OCI-LY3 (cell line): ENCODE measurements at regions not wholly inside any gene's neighbourhood (a gene's known extent, or its start where the extent isn't known, plus 50 kb on each side); places are given as distances from the start of the nearest gene placed in this dataset.
A peak's percentile ranks its signal among the peaks of the same experiment; 100 is the strongest.

Experiments
- H2AFZ ChIP-seq: fragments of 200-600, 300-600 bp; shearing (Covaris generic); 2 replicates; pipeline ENCODE4 v1.6.0; 2014; ENCODE audit warnings: antibody characterized with exemption, low read depth, low read length
- H3K27ac ChIP-seq: fragments of 200-600, 300-600 bp; sonication (generic); 2 replicates; pipeline ENCODE4 v1.5.1; 2014; ENCODE audit warnings: mild to moderate bottlenecking, low read length, moderate library complexity, mixed read lengths
- H3K27me3 ChIP-seq: fragments of 200-600, 300-600 bp; sonication (generic); 2 replicates; pipeline ENCODE4 v1.6.1; 2014; ENCODE audit warnings: low read depth, low read length, mixed read lengths
- H3K36me3 ChIP-seq: fragments of 200-600, 300-600 bp; sonication (generic); replicated peaks from 2 replicates; pipeline ENCODE3; 2014; ENCODE audit warnings: low read depth, low read length, mixed read lengths
- H3K4me1 ChIP-seq: fragments of 300-600, 200-600 bp; sonication (generic); 2 replicates; pipeline ENCODE4 v1.6.1; 2014; ENCODE audit warnings: low read length, mixed read lengths
- H3K4me2 ChIP-seq: fragments of 200-600, 300-600 bp; sonication (generic); 2 replicates; pipeline ENCODE4 v1.6.1; 2014; ENCODE audit warnings: low read length, mixed read lengths
- H3K4me3 ChIP-seq: fragments of 300-600, 200-600 bp; sonication (generic); 2 replicates; pipeline ENCODE4 v1.5.1; 2014; ENCODE audit warnings: antibody characterized with exemption, mild to moderate bottlenecking, low read length, moderate library complexity
- H3K79me2 ChIP-seq: fragments of 300-600, 200-600 bp; shearing (Covaris generic); 2 replicates; pipeline ENCODE4 v1.6.1; 2014; ENCODE audit warnings: mild to moderate bottlenecking, low read length, mixed read lengths
- H3K9ac ChIP-seq: fragments of 300-600, 200-600 bp; shearing (Covaris generic); 2 replicates; pipeline ENCODE4 v1.6.0; 2014; ENCODE audit warnings: mild to moderate bottlenecking, low read length, moderate library complexity
- H3K9me3 ChIP-seq: fragments of 200-600, 300-600 bp; shearing (Covaris generic); 2 replicates; pipeline ENCODE4 v1.6.1; 2014; ENCODE audit warnings: low read length, mixed read lengths; ENCODE audit not compliant: insufficient read depth
- H4K20me1 ChIP-seq: fragments of 200-600, 300-600 bp; sonication (generic); 2 replicates; pipeline ENCODE4 v1.6.1; 2016; ENCODE audit warnings: low read length, mixed read lengths; ENCODE audit not compliant: insufficient read depth
- CTCF ChIP-seq: fragments of 200-600, 300-600 bp; sonication (generic); IDR thresholded peaks from 2 replicates; pipeline ENCODE4 v1.5.1; 2014; ENCODE audit warnings: antibody characterized with exemption, low read length, low read depth
- EZH2phosphoT487 ChIP-seq: fragments of 200-600 bp; shearing (Covaris generic); IDR thresholded peaks from 2 replicates; pipeline ENCODE4 v1.6.1; 2018; ENCODE audit warnings: antibody characterized with exemption, mixed run types, low read depth

GRCh38 chr1:182200025-182200812 lies 138.7 kb upstream of the ZNF648 start:
- no peak overlapping the region for H3K4me2 ChIP-seq
- H3K27ac ChIP-seq = no peak overlapping the region

GRCh38 chr1:182198006-182198605 lies 136.6 kb upstream of the ZNF648 start:
- Histone ChIP-seq H3K79me2 (no peaks in the 10 kb centered on the region), H2AFZ (no peak overlapping the region), H3K27me3 (peaks cover 43% of the 10 kb centered on the region), H3K36me3 (no peaks in the 10 kb centered on the region), H3K4me3 (no peak overlapping the region), H3K4me1 (no peaks in the 10 kb centered on the region), H3K4me2 (no peak overlapping the region), H4K20me1 (no peaks in the 10 kb centered on the region), H3K9me3 (no peaks in the 10 kb centered on the region), H3K9ac (no peak overlapping the region), H3K27ac (no peak overlapping the region)
- TF ChIP-seq CTCF (peak; percentile 36), EZH2phosphoT487 (no peak)

More at GRCh38 chr1:182200025-182200812, 138.7 kb upstream of the ZNF648 start:
- Histone ChIP-seq H3K4me1 (no peaks in the 10 kb centered on the region), H2AFZ (no peak overlapping the region), H3K79me2 (no peaks in the 10 kb centered on the region), H3K36me3 (no peaks in the 10 kb centered on the region), H3K9me3 (no peaks in the 10 kb centered on the region), H3K27me3 (peaks cover 40% of the 10 kb centered on the region), H4K20me1 (no peaks in the 10 kb centered on the region), H3K4me3 (no peak overlapping the region), H3K9ac (no peak overlapping the region)
- TF ChIP-seq EZH2phosphoT487 (no peak), CTCF (no peak)

GRCh38 chr1:182196897-182197870 lies 135.7 kb upstream of the ZNF648 start:
- Histone ChIP-seq H3K9me3 (no peaks in the 10 kb centered on the region), H3K4me2 (no peak overlapping the region), H4K20me1 (no peaks in the 10 kb centered on the region)

More at GRCh38 chr1:182196897-182197870, 135.7 kb upstream of the ZNF648 start:
- Histone ChIP-seq H3K9ac (no peak overlapping the region), H3K79me2 (no peaks in the 10 kb centered on the region), H3K27ac (no peak overlapping the region), H2AFZ (no peak overlapping the region), H3K36me3 (no peaks in the 10 kb centered on the region), H3K4me3 (no peak overlapping the region), H3K4me1 (no peaks in the 10 kb centered on the region), H3K27me3 (peaks cover 50% of the 10 kb centered on the region)
- TF ChIP-seq EZH2phosphoT487 (no peak), CTCF (no peak)
